ENCODE measurements at regions not wholly inside any gene's neighbourhood (a gene's known extent, or its start where the extent isn't known, plus 50 kb on each side); places are given as distances from the start of the nearest gene placed in this dataset.

DNA sequence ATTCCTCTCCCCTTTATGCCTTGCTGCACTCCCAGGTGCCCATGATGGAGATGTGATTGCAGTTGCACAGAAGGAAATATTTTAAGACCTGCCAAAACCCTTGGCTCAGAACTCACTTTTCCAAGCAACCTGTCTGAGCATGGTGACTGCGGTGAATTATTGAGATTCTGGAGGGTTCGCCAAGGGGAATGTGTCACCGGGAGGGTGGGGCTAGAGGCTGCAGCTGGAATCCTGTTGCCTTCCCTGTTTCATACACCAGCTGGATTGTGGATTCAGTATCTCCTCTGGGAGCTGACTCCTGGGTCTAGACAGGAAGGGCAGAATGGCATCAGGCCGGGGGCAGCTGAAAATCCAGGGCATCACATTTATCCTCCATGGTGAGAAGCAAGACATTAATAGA, 527.2 kb downstream of the TMEM114 start:
- TF ChIP-seq, protein P1, sequence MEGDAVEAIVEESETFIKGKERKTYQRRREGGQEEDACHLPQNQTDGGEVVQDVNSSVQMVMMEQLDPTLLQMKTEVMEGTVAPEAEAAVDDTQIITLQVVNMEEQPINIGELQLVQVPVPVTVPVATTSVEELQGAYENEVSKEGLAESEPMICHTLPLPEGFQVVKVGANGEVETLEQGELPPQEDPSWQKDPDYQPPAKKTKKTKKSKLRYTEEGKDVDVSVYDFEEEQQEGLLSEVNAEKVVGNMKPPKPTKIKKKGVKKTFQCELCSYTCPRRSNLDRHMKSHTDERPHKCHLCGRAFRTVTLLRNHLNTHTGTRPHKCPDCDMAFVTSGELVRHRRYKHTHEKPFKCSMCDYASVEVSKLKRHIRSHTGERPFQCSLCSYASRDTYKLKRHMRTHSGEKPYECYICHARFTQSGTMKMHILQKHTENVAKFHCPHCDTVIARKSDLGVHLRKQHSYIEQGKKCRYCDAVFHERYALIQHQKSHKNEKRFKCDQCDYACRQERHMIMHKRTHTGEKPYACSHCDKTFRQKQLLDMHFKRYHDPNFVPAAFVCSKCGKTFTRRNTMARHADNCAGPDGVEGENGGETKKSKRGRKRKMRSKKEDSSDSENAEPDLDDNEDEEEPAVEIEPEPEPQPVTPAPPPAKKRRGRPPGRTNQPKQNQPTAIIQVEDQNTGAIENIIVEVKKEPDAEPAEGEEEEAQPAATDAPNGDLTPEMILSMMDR (IDR thresholded peaks at IDR 0.05) = no peak
- Histone ChIP-seq H3K9me3 (no peaks in the 10 kb centered on the region), H3K4me3 (no peak overlapping the region), H3K27me3 (no peaks in the 10 kb centered on the region), H3K27ac (no peak overlapping the region), H3K4me1 (no peaks in the 10 kb centered on the region), H3K36me3 (no peaks in the 10 kb centered on the region)
- intact Hi-C loops (cut with DNase I) = no loop called here
- no peak for DNase-seq
- no peak for ATAC-seq

GRCh38 chr16:8062677-8063076, 527.6 kb downstream of the TMEM114 start:
- ATAC-seq (no peak), DNase-seq (no peak)
- H3K9me3 ChIP-seq = no peaks in the 10 kb centered on the region
- no peak overlapping the region for H3K4me3 ChIP-seq
- no peaks in the 10 kb centered on the region for H3K27me3 ChIP-seq
- intact Hi-C loops (cut with DNase I) = no loop called here
- no peak overlapping the region for H3K27ac ChIP-seq
- H3K4me1 ChIP-seq = no peaks in the 10 kb centered on the region
- H3K36me3 ChIP-seq = no peaks in the 10 kb centered on the region
- TF ChIP-seq, protein P1 (IDR thresholded peaks at IDR 0.05) = no peak

- TF ChIP-seq, protein P1 (IDR thresholded peaks at IDR 0.05) = no peak
- Histone ChIP-seq H3K4me3 (no peak overlapping the region), H3K27ac (no peak overlapping the region), H3K27me3 (no peaks in the 10 kb centered on the region), H3K9me3 (no peaks in the 10 kb centered on the region), H3K4me1 (no peaks in the 10 kb centered on the region), H3K36me3 (no peaks in the 10 kb centered on the region)
- no peak for DNase-seq
- ATAC-seq = no peak
- intact Hi-C loops (cut with DNase I) = no loop called here
Observed at GRCh38 chr16:8055761-8056160, 534.5 kb downstream of the TMEM114 start.

DNA sequence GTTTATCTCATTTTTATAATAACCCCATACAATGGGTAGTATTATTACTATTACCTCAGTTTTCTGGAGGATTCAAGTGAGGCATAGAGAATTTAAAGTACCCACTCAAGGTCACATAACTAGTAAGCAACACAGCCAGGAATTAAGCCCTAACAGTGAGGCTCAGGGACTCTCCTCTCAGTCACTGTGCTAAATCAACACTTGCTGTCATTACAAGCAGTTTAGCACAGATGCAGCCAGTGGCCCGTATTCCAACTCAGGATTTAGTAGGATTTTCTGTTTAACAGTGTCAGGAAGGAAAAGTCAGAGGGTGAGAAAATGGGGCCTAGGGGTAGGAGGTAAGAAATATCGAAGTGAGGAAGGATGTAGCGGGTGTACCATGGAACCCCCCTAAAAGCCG, 536.9 kb downstream of the TMEM114 start:
- TF ChIP-seq, protein P1 (IDR thresholded peaks at IDR 0.05) = no peak
- H3K36me3 ChIP-seq = no peaks in the 10 kb centered on the region
- H3K27ac ChIP-seq = no peak overlapping the region
- no peak for ATAC-seq
- no peaks in the 10 kb centered on the region for H3K4me1 ChIP-seq
- no peaks in the 10 kb centered on the region for H3K9me3 ChIP-seq
- intact Hi-C loops (cut with DNase I) = no loop called here
- H3K4me3 ChIP-seq = no peak overlapping the region
- no peaks in the 10 kb centered on the region for H3K27me3 ChIP-seq
- DNase-seq = no peak

GRCh38 chr16:8048433-8048832, 541.9 kb downstream of the TMEM114 start:
- TF ChIP-seq, protein P1 (IDR thresholded peaks at IDR 0.05) = no peak
- Histone ChIP-seq H3K9me3 (no peaks in the 10 kb centered on the region), H3K36me3 (no peaks in the 10 kb centered on the region), H3K27me3 (no peaks in the 10 kb centered on the region), H3K27ac (no peak overlapping the region), H3K4me1 (no peaks in the 10 kb centered on the region), H3K4me3 (no peak overlapping the region)
- intact Hi-C loops (cut with DNase I) = no loop called here
- DNase-seq (no peak), ATAC-seq (no peak)

DNA sequence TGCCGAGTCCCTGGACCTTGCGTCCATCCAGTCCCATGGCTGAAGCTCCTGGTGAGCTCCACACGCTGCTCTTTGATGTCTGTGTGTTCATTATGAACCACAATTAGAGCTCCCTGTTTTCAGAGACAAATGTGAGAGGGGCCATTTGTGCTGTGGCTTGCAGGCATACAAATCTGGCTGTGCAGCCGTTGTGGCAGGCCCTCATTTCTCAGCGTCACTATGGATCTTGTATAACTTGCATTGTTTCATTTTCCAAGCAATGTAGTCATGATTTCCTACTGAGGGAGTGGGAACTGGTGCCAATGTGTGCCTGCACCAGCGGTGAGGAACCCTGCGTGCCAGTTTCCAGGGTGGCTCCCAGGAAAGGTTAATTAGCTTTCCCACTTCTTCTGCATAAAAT, 542.6 kb downstream of the TMEM114 start:
- H3K36me3 ChIP-seq = no peaks in the 10 kb centered on the region
- ATAC-seq (no peak), DNase-seq (no peak)
- no peak overlapping the region for H3K4me3 ChIP-seq
- TF ChIP-seq, protein P1 (IDR thresholded peaks at IDR 0.05) = no peak
- intact Hi-C loops (cut with DNase I) = no loop called here
- no peaks in the 10 kb centered on the region for H3K27me3 ChIP-seq
- H3K4me1 ChIP-seq = no peaks in the 10 kb centered on the region
- H3K27ac ChIP-seq = no peak overlapping the region
- H3K9me3 ChIP-seq = no peaks in the 10 kb centered on the region

All from upper lobe of right lung (tissue), 1 donor.